HEK293 (cell line): ENCODE measurements at regions not wholly inside any gene's neighbourhood (a gene's known extent, or its start where the extent isn't known, plus 50 kb on each side); places are given as distances from the start of the nearest gene placed in this dataset.

Source experiments
- CTCF ChIA-PET: fragments of 350-600 bp; formaldehyde crosslinking; extraction: SDS; loops from one replicate; lab custom pipeline; 2021; ENCODE audit warnings: antibody characterized with exemption; lab: Yijun Ruan, JAX
- POLR2A ChIA-PET: fragments of 300-600 bp; formaldehyde crosslinking; extraction: SDS; loops from one replicate; lab custom pipeline; 2020; ENCODE audit warnings: antibody characterized with exemption, inconsistent platforms; lab: Yijun Ruan, JAX
- H3K27ac ChIP-seq: fragments of 200-500 bp; sonication (Bioruptor generic); 2 replicates; pipeline ENCODE4 v1.5.1; 2014; ENCODE audit warnings: low read depth, low read length, control low read depth, inconsistent platforms; ENCODE audit errors: extremely low read depth
- H3K36me3 ChIP-seq, 2 experiments: fragments of 200-500 bp in 1 of 2; sonication (Bioruptor generic) in 1 of 2; 1 replicate in 1 of 2; 2 replicates in 1 of 2; pipeline ENCODE4 v1.5.1; 2014 to 2017; ENCODE audit warnings: inconsistent platforms in 2 of 2, low read length in 2 of 2; ENCODE audit not compliant: control insufficient read depth in 2 of 2, insufficient read depth in 1 of 2
- H3K4me1 ChIP-seq: fragments of 200-500 bp; sonication (Bioruptor generic); 2 replicates; pipeline ENCODE4 v1.5.1; 2014; ENCODE audit warnings: mild to moderate bottlenecking, low read length, inconsistent platforms; ENCODE audit not compliant: control insufficient read depth, insufficient read depth
- H3K4me3 ChIP-seq: 2 replicates; pipeline ENCODE4 v1.5.1; 2011; ENCODE audit warnings: low read depth, mild to moderate bottlenecking, control low read depth, low read length, moderate library complexity
- H3K9me3 ChIP-seq: fragments of 200-500 bp; sonication (Bioruptor generic); 2 replicates; pipeline ENCODE4 v1.5.1; 2014; ENCODE audit warnings: low read depth, low read length, inconsistent platforms; ENCODE audit not compliant: control insufficient read depth, insufficient read depth
- IKZF3 ChIP-seq: fragments of 450-650 bp; IDR thresholded peaks from 2 replicates; pipeline ENCODE4 v1.5.0; 2018; ENCODE audit warnings: missing biosample characterization, mild to moderate bottlenecking, missing genetic modification characterization, moderate library complexity
- PRDM4 ChIP-seq: fragments of 450-650 bp; formaldehyde crosslinking; IDR thresholded peaks from 2 replicates; pipeline ENCODE4 v1.5.1; 2017; ENCODE audit warnings: missing biosample characterization, missing genetic modification characterization
- PRDM6 ChIP-seq: fragments of 450-650 bp; formaldehyde crosslinking; IDR thresholded peaks from 2 replicates; pipeline ENCODE4 v1.5.1; 2017; ENCODE audit warnings: missing biosample characterization, missing genetic modification characterization
- WT1 ChIP-seq: fragments of 450-650 bp; formaldehyde crosslinking; IDR thresholded peaks from 2 replicates; pipeline ENCODE4 v1.5.1; 2016; ENCODE audit warnings: missing biosample characterization, missing genetic modification characterization
- ZBTB6 ChIP-seq: fragments of 450-650 bp; formaldehyde crosslinking; IDR thresholded peaks from 2 replicates; pipeline ENCODE4 v1.5.1; 2017; ENCODE audit warnings: missing biosample characterization, missing genetic modification characterization
- ZNF138 ChIP-seq: fragments of 450-650 bp; formaldehyde crosslinking; IDR thresholded peaks from 2 replicates; pipeline ENCODE4 v1.5.1; 2016; ENCODE audit warnings: missing biosample characterization, missing genetic modification characterization, borderline replicate concordance
- ZNF19 ChIP-seq: fragments of 450-650 bp; formaldehyde crosslinking; IDR thresholded peaks from 2 replicates; pipeline ENCODE4; 2016; ENCODE audit warnings: missing biosample characterization, missing genetic modification characterization, low read depth
- ZNF202 ChIP-seq: fragments of 450-650 bp; formaldehyde crosslinking; IDR thresholded peaks from 2 replicates; pipeline ENCODE4 v1.5.1; 2016; ENCODE audit warnings: missing biosample characterization, missing genetic modification characterization, borderline replicate concordance
- ZNF223 ChIP-seq: fragments of 450-650 bp; formaldehyde crosslinking; IDR thresholded peaks from 2 replicates; pipeline ENCODE4 v1.5.1; 2016; ENCODE audit warnings: missing biosample characterization, missing genetic modification characterization
- ZNF391 ChIP-seq: fragments of 450-650 bp; formaldehyde crosslinking; IDR thresholded peaks from 2 replicates; pipeline ENCODE4 v1.5.1; 2016; ENCODE audit warnings: low read depth, missing biosample characterization, missing genetic modification characterization, borderline replicate concordance
- ZNF394 ChIP-seq: fragments of 450-650 bp; formaldehyde crosslinking; IDR thresholded peaks from 2 replicates; pipeline ENCODE4 v1.5.1; 2016; ENCODE audit warnings: missing biosample characterization, missing genetic modification characterization, mild to moderate bottlenecking, moderate library complexity, borderline replicate concordance
- ZNF398 ChIP-seq: fragments of 450-650 bp; formaldehyde crosslinking; IDR thresholded peaks from 2 replicates; pipeline ENCODE4 v1.5.1; 2017; ENCODE audit warnings: missing biosample characterization, missing genetic modification characterization
- ZNF433 ChIP-seq: fragments of 450-650 bp; formaldehyde crosslinking; IDR thresholded peaks from 2 replicates; pipeline ENCODE4 v1.5.1; 2016; ENCODE audit warnings: missing biosample characterization, missing genetic modification characterization, low read depth
- ZNF48 ChIP-seq: fragments of 450-650 bp; formaldehyde crosslinking; IDR thresholded peaks from 2 replicates; pipeline ENCODE4 v1.5.1; 2016; ENCODE audit warnings: missing biosample characterization, missing genetic modification characterization
- ZNF518A ChIP-seq: fragments of 450-650 bp; formaldehyde crosslinking; conservative IDR thresholded peaks from 2 replicates; pipeline ENCODE4 v1.5.1; 2016; ENCODE audit warnings: low read depth, missing biosample characterization, missing genetic modification characterization
- ZNF544 ChIP-seq: fragments of 450-650 bp; formaldehyde crosslinking; IDR thresholded peaks from 2 replicates; pipeline ENCODE4 v1.5.0; 2017; ENCODE audit warnings: missing biosample characterization, missing genetic modification characterization
- ZNF555 ChIP-seq: fragments of 450-650 bp; formaldehyde crosslinking; conservative IDR thresholded peaks from 2 replicates; pipeline ENCODE4 v1.5.1; 2017; ENCODE audit warnings: missing biosample characterization, mild to moderate bottlenecking, missing genetic modification characterization, inconsistent platforms
- ZNF677 ChIP-seq: fragments of 450-650 bp; IDR thresholded peaks from 2 replicates; pipeline ENCODE4 v1.5.0; 2018; ENCODE audit warnings: missing biosample characterization, mild to moderate bottlenecking, missing genetic modification characterization, moderate library complexity
- ZNF776 ChIP-seq: fragments of 450-650 bp; formaldehyde crosslinking; IDR thresholded peaks from 2 replicates; pipeline ENCODE4 v1.5.0; 2017; ENCODE audit warnings: missing biosample characterization, missing genetic modification characterization, borderline replicate concordance

GRCh38 chr3:99287876-99288275 is 350.5 kb upstream of the COL8A1 start:
- POLR2A ChIA-PET: no interaction called here
- Histone ChIP-seq H3K4me3 (no peak overlapping the region), H3K36me3 (no peaks in the 10 kb centered on the region), H3K9me3 (no peaks in the 10 kb centered on the region), H3K27ac (no peak overlapping the region), H3K4me1 (no peaks in the 10 kb centered on the region)
- CTCF ChIA-PET: no interaction called here
- TF ChIP-seq ZNF518A (tag by site-specific recombination) (no peak), ZNF202 (no peak), ZNF398 (tag by site-specific recombination) (no peak), IKZF3 (tag by site-specific recombination) (no peak), PRDM4 (tag by site-specific recombination) (no peak), ZNF544 (tag by site-specific recombination) (no peak), ZNF48 (no peak)

- no peak overlapping the region for H3K4me3 ChIP-seq
- no peaks in the 10 kb centered on the region for H3K4me1 ChIP-seq
- no peaks in the 10 kb centered on the region for H3K36me3 ChIP-seq
- H3K9me3 ChIP-seq: no peaks in the 10 kb centered on the region
- POLR2A ChIA-PET: no interaction called here
- H3K27ac ChIP-seq: no peak overlapping the region
- CTCF ChIA-PET: no interaction called here
- no peak for TF ChIP-seq ZNF19 (tag by site-specific recombination)
- no peak for TF ChIP-seq ZNF391 (tag by site-specific recombination)
- no peak for TF ChIP-seq ZNF677 (tag by site-specific recombination)
- no peak for TF ChIP-seq ZNF776
- no peak for TF ChIP-seq ZNF138 (tag by site-specific recombination)
- no peak for TF ChIP-seq WT1 (tag by site-specific recombination)
- no peak for TF ChIP-seq ZNF433 (tag by site-specific recombination)
- TF ChIP-seq ZNF398 (tag by site-specific recombination): no peak
- TF ChIP-seq ZBTB6 (tag by site-specific recombination): no peak
- TF ChIP-seq ZNF394: no peak
- no peak for TF ChIP-seq ZNF223
- no peak for TF ChIP-seq PRDM6
- no peak for TF ChIP-seq ZNF555 (tag by site-specific recombination)
Observed at GRCh38 chr3:99286266-99286845, 352.0 kb upstream of the COL8A1 start.
